ENCODE measurements at regions not wholly inside any gene's neighbourhood (a gene's known extent, or its start where the extent isn't known, plus 50 kb on each side); places are given as distances from the start of the nearest gene placed in this dataset.

DNA sequence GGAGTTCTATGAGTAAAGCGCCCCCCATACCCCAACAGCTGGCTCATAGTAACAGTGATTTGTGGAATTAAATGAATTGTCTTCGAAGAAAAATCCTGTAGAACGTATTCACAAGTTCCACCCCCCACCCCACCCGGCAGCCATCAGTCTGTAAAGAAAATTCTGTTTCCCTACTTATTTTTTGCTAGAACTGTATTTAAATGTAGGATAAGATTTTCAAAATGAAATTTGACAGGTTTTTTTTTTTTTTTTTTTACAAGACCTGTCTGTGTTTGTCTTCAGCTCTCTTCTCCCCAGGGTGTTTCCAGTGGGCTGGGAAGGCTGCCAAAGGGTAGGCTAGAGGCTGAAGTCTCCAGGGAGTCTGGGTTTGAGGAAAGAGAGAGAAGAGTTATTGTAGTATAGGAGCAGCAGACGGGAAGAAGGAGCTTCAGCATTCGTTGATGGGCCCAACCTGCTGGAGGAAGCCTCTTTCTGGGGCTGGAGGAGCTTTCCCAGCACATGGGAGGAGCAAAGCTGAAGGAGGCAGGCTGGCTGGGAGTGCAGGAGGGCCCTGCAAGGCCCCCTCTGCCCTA is 130.6 kb upstream of the SEMA6D start:
- in situ Hi-C loops (cut with HindIII; ENCODE audit: low sequenced_read_pairs), result no loop called here
- TF ChIP-seq, protein P1, sequence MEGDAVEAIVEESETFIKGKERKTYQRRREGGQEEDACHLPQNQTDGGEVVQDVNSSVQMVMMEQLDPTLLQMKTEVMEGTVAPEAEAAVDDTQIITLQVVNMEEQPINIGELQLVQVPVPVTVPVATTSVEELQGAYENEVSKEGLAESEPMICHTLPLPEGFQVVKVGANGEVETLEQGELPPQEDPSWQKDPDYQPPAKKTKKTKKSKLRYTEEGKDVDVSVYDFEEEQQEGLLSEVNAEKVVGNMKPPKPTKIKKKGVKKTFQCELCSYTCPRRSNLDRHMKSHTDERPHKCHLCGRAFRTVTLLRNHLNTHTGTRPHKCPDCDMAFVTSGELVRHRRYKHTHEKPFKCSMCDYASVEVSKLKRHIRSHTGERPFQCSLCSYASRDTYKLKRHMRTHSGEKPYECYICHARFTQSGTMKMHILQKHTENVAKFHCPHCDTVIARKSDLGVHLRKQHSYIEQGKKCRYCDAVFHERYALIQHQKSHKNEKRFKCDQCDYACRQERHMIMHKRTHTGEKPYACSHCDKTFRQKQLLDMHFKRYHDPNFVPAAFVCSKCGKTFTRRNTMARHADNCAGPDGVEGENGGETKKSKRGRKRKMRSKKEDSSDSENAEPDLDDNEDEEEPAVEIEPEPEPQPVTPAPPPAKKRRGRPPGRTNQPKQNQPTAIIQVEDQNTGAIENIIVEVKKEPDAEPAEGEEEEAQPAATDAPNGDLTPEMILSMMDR (IDR thresholded peaks at IDR 0.05; ENCODE audit: low read depth, low read length), result no peak
- no peak overlapping the region for H3K4me3 ChIP-seq (ENCODE audit: low read depth, low read length)
- peak; percentile 73 for DNase-seq (ENCODE audit: low read depth, low spot score)

DNA sequence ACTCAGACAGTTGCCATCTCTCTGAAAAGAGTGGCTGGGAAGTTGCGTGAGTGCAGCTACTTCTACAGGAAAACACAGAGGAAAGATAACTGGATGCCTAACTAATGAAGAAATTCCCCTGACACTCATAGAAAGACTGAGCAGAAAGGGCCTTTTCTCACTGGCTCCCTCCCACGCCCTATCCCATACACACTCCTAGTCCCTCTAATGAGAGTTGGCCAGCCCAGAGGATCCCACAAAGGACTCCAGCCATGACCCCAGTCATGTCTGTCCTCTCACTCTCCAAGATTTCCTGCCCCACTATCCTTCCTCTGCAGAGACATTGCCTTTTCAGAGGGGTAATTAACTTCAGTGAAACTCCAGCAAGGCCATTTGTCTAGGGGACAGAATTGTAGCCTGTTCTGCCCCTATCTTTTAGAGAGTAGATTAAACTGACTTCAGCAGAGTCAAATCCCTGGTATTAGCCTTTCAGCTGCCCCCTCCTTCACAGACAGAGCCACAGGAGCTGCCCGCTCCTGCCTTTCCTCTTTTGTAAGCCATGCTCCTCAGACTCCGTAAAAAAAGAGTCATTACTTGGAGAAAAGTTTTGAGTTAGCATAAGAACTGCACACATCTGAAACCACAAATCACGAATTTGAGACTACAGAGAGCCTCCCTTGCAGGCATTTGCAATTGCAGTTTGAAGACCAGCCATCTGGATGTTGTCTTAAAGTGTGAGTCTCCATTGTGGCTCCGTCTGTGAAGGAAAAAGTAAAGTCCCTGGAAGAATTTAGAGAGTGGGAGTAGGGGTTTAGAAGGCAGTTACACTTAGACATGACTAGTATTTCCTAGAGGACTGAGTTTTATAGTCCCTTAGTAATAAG is 129.1 kb upstream of the SEMA6D start:
- no peak overlapping the region for H3K4me3 ChIP-seq (ENCODE audit: low read depth, low read length)
- in situ Hi-C loops (cut with HindIII; ENCODE audit: low sequenced_read_pairs), result no loop called here
- TF ChIP-seq, protein P1 (IDR thresholded peaks at IDR 0.05; ENCODE audit: low read depth, low read length), result no peak
- DNase-seq (ENCODE audit: low read depth, low spot score), result no peak

DNA sequence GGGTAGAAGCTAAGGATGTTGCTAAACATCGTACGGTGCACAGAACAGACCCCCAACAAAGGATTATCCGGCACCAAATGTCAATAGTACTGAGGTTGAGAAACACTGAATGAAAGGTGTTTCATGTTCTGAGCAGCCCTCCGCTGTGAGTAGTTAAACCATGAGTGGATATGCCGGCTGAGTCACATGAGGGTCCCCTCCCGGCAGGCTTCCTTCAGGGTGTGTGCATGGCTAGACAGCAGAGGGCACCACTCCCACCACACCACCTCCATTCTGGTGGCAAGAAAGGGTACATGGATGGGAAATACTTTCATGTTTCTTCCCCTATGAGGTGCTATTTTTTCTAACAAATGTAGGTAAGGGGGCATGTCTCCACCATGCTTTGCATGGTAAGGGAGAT is 128.3 kb upstream of the SEMA6D start:
- in situ Hi-C loops (cut with HindIII; ENCODE audit: low sequenced_read_pairs), result no loop called here
- TF ChIP-seq, protein P1 (IDR thresholded peaks at IDR 0.05; ENCODE audit: low read depth, low read length), result peak; percentile 15
- DNase-seq (ENCODE audit: low read depth, low spot score), result no peak
- H3K4me3 ChIP-seq (ENCODE audit: low read depth, low read length), result no peak overlapping the region

DNA sequence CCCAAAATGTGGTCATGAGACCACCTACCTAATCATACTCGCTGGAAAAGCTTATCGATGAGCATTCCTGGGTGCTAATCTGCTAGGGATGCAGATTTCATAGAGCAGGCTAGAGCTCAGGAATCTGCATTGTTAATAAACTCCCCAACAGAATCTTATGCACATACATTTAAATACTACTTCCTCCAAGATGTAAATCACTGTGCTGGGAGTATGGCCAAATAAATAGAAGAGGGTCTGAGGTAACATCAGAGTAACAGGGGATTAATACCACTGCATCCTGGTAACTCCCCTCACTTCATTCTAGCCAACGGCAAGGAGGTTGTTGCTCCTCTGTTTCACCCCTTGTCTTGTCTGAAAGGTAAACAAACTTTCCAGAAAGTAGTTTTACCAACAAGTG is 118.3 kb upstream of the SEMA6D start:
- no peak overlapping the region for H3K4me3 ChIP-seq (ENCODE audit: low read depth, low read length)
- in situ Hi-C loops (cut with HindIII; ENCODE audit: low sequenced_read_pairs), result no loop called here
- TF ChIP-seq, protein P1 (IDR thresholded peaks at IDR 0.05; ENCODE audit: low read depth, low read length), result no peak
- DNase-seq (ENCODE audit: low read depth, low spot score), result no peak

DNA sequence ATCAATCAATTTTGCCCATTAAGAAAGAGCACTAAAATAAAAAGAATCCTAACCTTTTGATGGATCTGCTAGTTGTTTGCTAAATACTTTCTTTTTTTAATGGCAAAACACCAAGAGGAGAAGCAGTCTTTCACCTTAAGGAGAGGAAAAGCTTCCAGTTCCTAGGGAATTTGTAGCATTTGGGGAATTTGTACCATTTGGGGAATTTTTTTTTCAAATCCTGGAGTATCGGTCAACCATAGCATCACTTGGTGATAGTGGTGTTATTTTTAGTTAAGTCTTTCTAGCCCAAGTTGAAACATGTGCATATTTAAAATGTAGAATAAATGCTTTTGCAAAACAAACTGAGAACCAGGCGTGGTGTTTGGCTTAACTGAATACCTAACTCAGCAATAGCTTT is 117.5 kb upstream of the SEMA6D start:
- DNase-seq (ENCODE audit: low read depth, low spot score), result no peak
- in situ Hi-C loops (cut with HindIII; ENCODE audit: low sequenced_read_pairs), result no loop called here
- H3K4me3 ChIP-seq (ENCODE audit: low read depth, low read length), result no peak overlapping the region
- TF ChIP-seq, protein P1 (IDR thresholded peaks at IDR 0.05; ENCODE audit: low read depth, low read length), result no peak

DNA sequence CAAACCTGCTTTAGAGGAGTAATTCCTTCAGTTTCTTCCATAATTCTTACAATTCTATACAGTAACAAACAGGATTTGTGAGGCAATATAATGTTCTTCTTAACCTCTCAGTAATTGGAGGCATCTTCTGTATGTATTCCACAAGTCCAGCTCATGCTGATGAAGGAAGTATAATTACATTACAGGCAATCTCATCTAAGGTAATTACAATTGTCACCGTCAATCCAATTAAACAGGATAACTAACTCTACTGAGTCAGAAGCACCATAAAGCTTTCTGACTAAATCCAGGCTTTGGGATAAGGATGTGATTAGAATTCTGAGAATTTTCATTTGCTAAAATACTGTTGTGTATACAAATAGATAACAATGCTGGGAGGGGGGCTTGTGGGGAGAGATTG is 115.2 kb upstream of the SEMA6D start:
- DNase-seq (ENCODE audit: low read depth, low spot score), result no peak
- TF ChIP-seq, protein P1 (IDR thresholded peaks at IDR 0.05; ENCODE audit: low read depth, low read length), result no peak
- in situ Hi-C loops (cut with HindIII; ENCODE audit: low sequenced_read_pairs), result no loop called here
- no peak overlapping the region for H3K4me3 ChIP-seq (ENCODE audit: low read depth, low read length)
